Neural crest cell (in vitro differentiated cells): ENCODE measurements at regions not wholly inside any gene's neighbourhood (a gene's known extent, or its start where the extent isn't known, plus 50 kb on each side); places are given as distances from the start of the nearest gene placed in this dataset.

Experiments
- DNase-seq: peaks from one replicate; pipeline ENCODE4 v3.0.0; 2021; ENCODE audit warnings: low read depth, mixed read lengths, low spot score
- H3K27ac Mint-ChIP-seq: one replicate; pipeline ENCODE4 v1.8.0; 2021; ENCODE audit warnings: mild to moderate bottlenecking, mixed read lengths; ENCODE audit not compliant: unreplicated experiment
- H3K27me3 Mint-ChIP-seq: 2 replicates; pipeline ENCODE4 v1.8.0; 2021; ENCODE audit warnings: low read depth, mild to moderate bottlenecking, mixed read lengths
- H3K36me3 Mint-ChIP-seq: 2 replicates; pipeline ENCODE4 v1.8.0; 2021; ENCODE audit warnings: low read depth, mild to moderate bottlenecking, mixed read lengths
- H3K4me1 Mint-ChIP-seq: 2 replicates; pipeline ENCODE4 v1.8.0; 2021; ENCODE audit warnings: mixed read lengths
- H3K4me3 Mint-ChIP-seq: one replicate; pipeline ENCODE4 v1.8.0; 2021; ENCODE audit warnings: mild to moderate bottlenecking, mixed read lengths
- H3K9me3 Mint-ChIP-seq: 2 replicates; pipeline ENCODE4 v1.8.0; 2021; ENCODE audit warnings: mixed read lengths
- TF ChIP-seq, protein P1 (sequence below): fragments of 200-600 bp; sonication (generic); conservative IDR thresholded peaks from 2 replicates; pipeline ENCODE4 v1.5.0; 2021; ENCODE audit warnings: antibody characterized with exemption, mild to moderate bottlenecking

DNA sequence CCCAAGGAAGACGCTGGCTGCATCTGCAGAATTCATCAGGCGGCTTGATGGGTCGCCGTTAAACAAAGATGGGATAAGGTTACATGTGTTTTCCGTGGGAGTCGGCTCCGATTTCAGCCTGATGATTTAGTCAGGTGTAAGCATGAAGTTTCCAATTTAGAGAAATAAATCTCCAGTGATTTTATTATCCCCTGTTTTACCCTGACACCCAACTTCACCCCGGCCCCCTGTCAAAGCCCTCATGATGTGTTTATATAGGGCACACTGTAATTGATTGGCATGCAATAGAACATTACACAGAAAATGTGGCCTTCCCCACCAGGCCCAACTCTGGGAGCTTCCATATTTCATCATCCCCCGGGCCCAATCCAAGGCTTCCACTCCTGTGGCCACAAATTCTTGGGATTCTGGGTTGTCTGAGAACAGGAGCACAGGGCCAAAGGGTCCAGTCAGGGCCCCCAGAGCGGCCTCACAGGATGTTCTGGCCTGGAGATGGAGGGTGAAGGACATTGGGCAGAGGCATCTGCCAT, 72.5 kb downstream of the FOXD2 start:
- TF ChIP-seq, protein P1, sequence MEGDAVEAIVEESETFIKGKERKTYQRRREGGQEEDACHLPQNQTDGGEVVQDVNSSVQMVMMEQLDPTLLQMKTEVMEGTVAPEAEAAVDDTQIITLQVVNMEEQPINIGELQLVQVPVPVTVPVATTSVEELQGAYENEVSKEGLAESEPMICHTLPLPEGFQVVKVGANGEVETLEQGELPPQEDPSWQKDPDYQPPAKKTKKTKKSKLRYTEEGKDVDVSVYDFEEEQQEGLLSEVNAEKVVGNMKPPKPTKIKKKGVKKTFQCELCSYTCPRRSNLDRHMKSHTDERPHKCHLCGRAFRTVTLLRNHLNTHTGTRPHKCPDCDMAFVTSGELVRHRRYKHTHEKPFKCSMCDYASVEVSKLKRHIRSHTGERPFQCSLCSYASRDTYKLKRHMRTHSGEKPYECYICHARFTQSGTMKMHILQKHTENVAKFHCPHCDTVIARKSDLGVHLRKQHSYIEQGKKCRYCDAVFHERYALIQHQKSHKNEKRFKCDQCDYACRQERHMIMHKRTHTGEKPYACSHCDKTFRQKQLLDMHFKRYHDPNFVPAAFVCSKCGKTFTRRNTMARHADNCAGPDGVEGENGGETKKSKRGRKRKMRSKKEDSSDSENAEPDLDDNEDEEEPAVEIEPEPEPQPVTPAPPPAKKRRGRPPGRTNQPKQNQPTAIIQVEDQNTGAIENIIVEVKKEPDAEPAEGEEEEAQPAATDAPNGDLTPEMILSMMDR = no peak
- no peak for DNase-seq
- Mint-ChIP-seq H3K36me3 (no peaks in the 10 kb centered on the region), H3K27ac (no peak overlapping the region), H3K27me3 (peaks cover 74% of the 10 kb centered on the region), H3K4me1 (peaks cover 12% of the 10 kb centered on the region), H3K9me3 (peaks cover 3% of the 10 kb centered on the region), H3K4me3 (no peak overlapping the region)

DNA sequence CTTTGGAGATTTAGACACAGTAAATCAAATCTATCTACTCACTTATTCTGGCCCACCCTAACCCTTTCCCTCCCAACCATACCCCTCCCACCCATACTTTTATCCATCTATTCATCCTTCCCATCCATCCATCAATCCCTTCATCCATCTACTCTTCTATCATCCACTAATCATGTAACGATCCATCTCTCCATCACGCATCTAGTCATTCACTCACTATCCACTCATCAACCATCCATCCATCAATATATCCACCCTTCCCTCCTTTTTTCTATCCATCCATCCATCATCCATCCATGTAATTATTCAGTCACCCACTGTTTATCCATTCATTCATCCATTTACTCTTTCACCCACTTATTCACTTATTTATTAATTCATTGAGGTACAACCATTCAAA, 74.0 kb downstream of the FOXD2 start:
- TF ChIP-seq, protein P1 = no peak
- Mint-ChIP-seq H3K36me3 (no peaks in the 10 kb centered on the region), H3K27ac (no peak overlapping the region), H3K27me3 (peaks cover 61% of the 10 kb centered on the region), H3K9me3 (peaks cover 3% of the 10 kb centered on the region), H3K4me3 (no peak overlapping the region), H3K4me1 (peaks cover 12% of the 10 kb centered on the region)
- DNase-seq = no peak

DNA sequence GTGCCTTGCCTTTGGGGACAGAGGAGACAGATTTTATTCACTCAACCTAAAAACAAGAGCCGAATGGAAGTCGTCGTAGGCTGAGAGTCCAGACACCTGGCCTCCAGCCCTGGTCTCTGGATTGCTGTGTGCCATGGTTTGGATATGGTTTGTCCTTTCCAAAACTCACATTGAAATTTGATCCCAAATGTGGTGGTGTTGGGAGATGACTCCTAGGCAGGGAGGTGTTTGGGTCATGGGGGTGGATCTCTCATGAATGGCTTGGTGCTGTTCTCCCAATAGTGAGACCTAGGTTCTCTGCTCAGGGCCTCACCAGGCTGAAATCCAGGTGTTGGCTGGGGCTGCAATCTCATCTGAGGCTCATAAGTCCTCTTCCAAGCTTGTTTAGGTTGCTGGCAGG, 75.5 kb downstream of the FOXD2 start:
- peaks cover 5% of the 10 kb centered on the region for H3K4me1 Mint-ChIP-seq
- no peak for DNase-seq
- H3K4me3 Mint-ChIP-seq = no peak overlapping the region
- peaks cover 3% of the 10 kb centered on the region for H3K9me3 Mint-ChIP-seq
- no peak overlapping the region for H3K27ac Mint-ChIP-seq
- TF ChIP-seq, protein P1 = no peak
- peaks cover 52% of the 10 kb centered on the region for H3K27me3 Mint-ChIP-seq
- H3K36me3 Mint-ChIP-seq = no peaks in the 10 kb centered on the region

DNA sequence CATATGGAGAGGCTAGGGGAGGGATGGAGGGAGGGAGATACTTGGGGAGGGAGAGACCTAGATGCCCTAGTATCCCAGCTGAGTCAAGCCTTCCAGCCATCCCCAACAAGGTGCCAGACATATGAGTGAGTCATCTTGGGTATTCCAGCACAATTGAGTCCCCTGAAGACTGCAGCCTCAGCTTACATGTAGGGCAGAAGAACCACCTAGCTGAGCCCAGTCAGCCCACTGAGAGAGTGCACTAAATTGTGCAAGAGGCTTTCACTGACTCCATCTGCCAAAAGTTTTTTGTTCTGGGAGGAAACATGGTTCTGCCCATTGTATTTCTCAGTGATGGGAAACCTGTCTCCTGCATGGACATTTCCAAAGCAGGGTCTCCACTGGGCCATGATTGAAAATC, 76.4 kb downstream of the FOXD2 start:
- TF ChIP-seq, protein P1 = no peak
- DNase-seq = no peak
- H3K4me3 Mint-ChIP-seq = no peak overlapping the region

DNA sequence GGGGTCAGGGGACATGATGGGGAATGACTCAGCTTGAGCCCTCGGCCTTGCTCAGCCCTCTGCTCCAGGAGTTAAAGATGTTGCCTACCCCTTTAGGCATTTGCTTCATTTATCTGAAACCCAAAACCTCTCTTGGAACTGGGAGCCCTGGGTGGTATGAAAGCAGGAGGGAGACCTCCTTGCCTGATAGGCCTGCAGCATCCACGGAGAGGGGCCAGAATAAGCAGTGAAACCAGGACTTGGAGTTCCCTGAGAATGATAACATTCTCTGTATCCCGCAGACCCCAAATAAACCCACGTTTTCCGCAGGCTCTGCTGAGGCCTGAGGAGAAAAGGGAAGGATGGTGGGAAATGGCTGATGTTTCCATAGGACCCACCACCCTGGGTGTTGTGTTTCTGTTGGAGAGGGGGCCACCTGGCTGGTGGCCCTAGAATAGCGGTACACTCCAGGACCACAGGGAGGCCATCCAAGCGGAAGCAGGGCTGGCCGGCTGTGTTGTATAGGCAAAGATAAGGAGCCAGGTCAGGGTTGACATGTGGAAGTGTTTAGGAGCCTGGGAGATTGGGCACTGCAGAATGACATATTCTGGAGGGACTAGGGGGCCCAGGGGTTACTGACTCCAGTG, 77.4 kb downstream of the FOXD2 start:
- H3K4me1 Mint-ChIP-seq = no peaks in the 10 kb centered on the region
- H3K4me3 Mint-ChIP-seq = no peak overlapping the region
- TF ChIP-seq, protein P1 = no peak
- H3K27ac Mint-ChIP-seq = no peak overlapping the region
- H3K36me3 Mint-ChIP-seq = no peaks in the 10 kb centered on the region
- DNase-seq = no peak
- H3K27me3 Mint-ChIP-seq = peaks cover 34% of the 10 kb centered on the region
- peaks cover 3% of the 10 kb centered on the region for H3K9me3 Mint-ChIP-seq

More for the DNA sequence above, 76.4 kb downstream of the FOXD2 start:
- H3K36me3 Mint-ChIP-seq = no peaks in the 10 kb centered on the region
- no peak overlapping the region for H3K27ac Mint-ChIP-seq
- H3K27me3 Mint-ChIP-seq = peaks cover 44% of the 10 kb centered on the region
- no peaks in the 10 kb centered on the region for H3K4me1 Mint-ChIP-seq
- peaks cover 3% of the 10 kb centered on the region for H3K9me3 Mint-ChIP-seq
